HCT116 (cell line): ENCODE measurements at regions not wholly inside any gene's neighbourhood (a gene's known extent, or its start where the extent isn't known, plus 50 kb on each side); places are given as distances from the start of the nearest gene placed in this dataset.

ENCODE experiments used
- ATAC-seq: fragments of 200-7000 bp; cut with Tn5 transposase; 2 replicates; pipeline ENCODE4 v1.9.1; 2020; ENCODE audit warnings: mild to moderate bottlenecking, moderate library complexity
- BruUV-seq: library from RNA; stranded (reverse); fragments of 400-500 nt; replicated peaks from 2 replicates; lab custom pipeline; 2021; lab: Mats Ljungman, UMichigan
- CTCF ChIA-PET: fragments of 300-600 bp; sonication (Branson Sonifier 250); formaldehyde crosslinking; loops from one replicate; lab custom pipeline; 2021; ENCODE audit warnings: antibody characterized with exemption; lab: Charles Lee
- POLR2A ChIA-PET: fragments of 300-600, 350-600 bp; sonication (Branson Sonifier 250); formaldehyde crosslinking; loops from one replicate; lab custom pipeline; 2021; ENCODE audit warnings: antibody characterized with exemption; lab: Charles Lee
- RAD21 ChIA-PET, 2 experiments: fragments of 300-600 bp; sonication (Branson Sonifier 250); formaldehyde crosslinking; loops; one replicate each; lab custom pipeline; 2023; ENCODE audit warnings: low total read pairs in 2 of 2; ENCODE audit not compliant: uncharacterized antibody in 2 of 2, unreplicated experiment in 2 of 2, low non-redundant PET in 1 of 2; lab: Charles Lee
- DNase-seq: peaks from one replicate; pipeline ENCODE4 v3.0.0-alpha.2; 2010; ENCODE audit warnings: low read depth, low spot score
- H2AFZ ChIP-seq: fragments of 200-600 bp; shearing (Covaris generic), sonication (generic); 2 replicates; pipeline ENCODE4 v1.6.1; 2017; ENCODE audit warnings: low read depth, mixed run types, mixed read lengths, antibody characterized with exemption, low read length; ENCODE audit not compliant: poor library complexity, severe bottlenecking
- H3K27ac ChIP-seq: 2 replicates; pipeline ENCODE4 v1.5.1; 2012; ENCODE audit warnings: low read depth, low read length
- H3K27me3 ChIP-seq: fragments of 200-600 bp; sonication (generic); 2 replicates; pipeline ENCODE4 v1.6.1; 2016; ENCODE audit warnings: mixed run types, low read length, mixed read lengths; ENCODE audit not compliant: insufficient read depth
- H3K36me3 ChIP-seq, 2 experiments: fragments of 200-500 bp in 1 of 2; fragments of 200-600 bp in 1 of 2; sonication (Bioruptor generic) in 1 of 2; sonication (generic) in 1 of 2; 2 replicates each; pipeline versions ENCODE4 v1.5.1 to v1.6.1; 2014 to 2016; ENCODE audit warnings: low read length in 2 of 2, inconsistent platforms in 1 of 2, mixed read lengths in 1 of 2, mixed run types in 1 of 2; ENCODE audit not compliant: insufficient read depth in 2 of 2, control insufficient read depth in 1 of 2
- H3K4me1 ChIP-seq, 2 experiments: fragments of 200-600 bp in 1 of 2; sonication (generic) in 1 of 2; 2 replicates each; pipeline versions ENCODE4 v1.5.1 to v1.6.1; 2012 to 2017; ENCODE audit warnings: low read length in 2 of 2, inconsistent platforms in 1 of 2, mild to moderate bottlenecking in 1 of 2, mixed read lengths in 1 of 2, mixed run types in 1 of 2, moderate library complexity in 1 of 2; ENCODE audit not compliant: insufficient read depth in 2 of 2, control insufficient read depth in 1 of 2
- H3K4me2 ChIP-seq: fragments of 200-600 bp; sonication (generic); 2 replicates; pipeline ENCODE4 v1.6.1; 2017; ENCODE audit warnings: mixed run types, low read length, mixed read lengths
- H3K4me3 ChIP-seq, 2 experiments: fragments of 200-600 bp in 1 of 2; sonication (generic) in 1 of 2; replicated peaks in 1 of 2; 2 replicates each; pipeline ENCODE4 v1.5.1; 2011 to 2016; ENCODE audit warnings: low read length in 2 of 2, control low read depth in 1 of 2, low read depth in 1 of 2, mild to moderate bottlenecking in 1 of 2, mixed read lengths in 1 of 2, mixed run types in 1 of 2
- H3K79me2 ChIP-seq: fragments of 200-600 bp; sonication (generic); 2 replicates; pipeline ENCODE4 v1.6.1; 2017; ENCODE audit warnings: mild to moderate bottlenecking, mixed run types, low read length, moderate library complexity, mixed read lengths; ENCODE audit not compliant: insufficient read depth
- H3K9ac ChIP-seq: fragments of 200-600 bp; sonication (generic); 2 replicates; pipeline ENCODE4 v1.6.1; 2016; ENCODE audit warnings: low read length, mixed read lengths
- H3K9me2 ChIP-seq: fragments of 200-600 bp; sonication (generic), shearing (Covaris generic); 2 replicates; pipeline ENCODE4 v1.6.1; 2017; ENCODE audit warnings: mixed run types, mild to moderate bottlenecking, moderate library complexity; ENCODE audit not compliant: insufficient read depth
- H3K9me3 ChIP-seq, 2 experiments: fragments of 200-500 bp in 1 of 2; fragments of 200-600 bp in 1 of 2; sonication (Bioruptor generic) in 1 of 2; sonication (generic) in 1 of 2; 2 replicates each; pipeline ENCODE4 v1.6.1; 2014 to 2017; ENCODE audit warnings: low read length in 2 of 2, mixed read lengths in 2 of 2, inconsistent platforms in 1 of 2, low read depth in 1 of 2, mild to moderate bottlenecking in 1 of 2, mixed run types in 1 of 2, moderate library complexity in 1 of 2; ENCODE audit not compliant: control insufficient read depth in 1 of 2, insufficient read depth in 1 of 2
- H4K20me1 ChIP-seq: fragments of 200-600 bp; sonication (generic), shearing (Covaris generic); 2 replicates; pipeline ENCODE4 v1.6.1; 2017; ENCODE audit warnings: mixed run types, mild to moderate bottlenecking, moderate library complexity; ENCODE audit not compliant: insufficient read depth
- CBX3 ChIP-seq: IDR thresholded peaks from 2 replicates; pipeline ENCODE4 v1.6.1; 2012; ENCODE audit warnings: low read depth
- CTCF ChIP-seq, 3 experiments: fragments of 200-600 bp in 1 of 3; sonication (generic) in 1 of 3; IDR thresholded peaks in 2 of 3; conservative IDR thresholded peaks in 1 of 3; 2 replicates each; pipeline ENCODE4 v1.5.1; 2012 to 2017; ENCODE audit warnings: low read depth in 2 of 3, low read length in 2 of 3, antibody characterized with exemption in 1 of 3, borderline replicate concordance in 1 of 3, control low read depth in 1 of 3, mild to moderate bottlenecking in 1 of 3, mixed read lengths in 1 of 3, mixed run types in 1 of 3, moderate library complexity in 1 of 3; ENCODE audit not compliant: insufficient read depth in 1 of 3
- EZH2 ChIP-seq: fragments of 200-600 bp; sonication (generic); IDR thresholded peaks from 2 replicates; pipeline ENCODE4 v1.6.1; 2017; ENCODE audit warnings: antibody characterized with exemption, mixed run types
- EZH2phosphoT487 ChIP-seq: fragments of 200-600 bp; IDR thresholded peaks from 2 replicates; pipeline ENCODE4 v1.6.1; 2018; ENCODE audit warnings: antibody characterized with exemption, borderline replicate concordance
- JUND ChIP-seq: IDR thresholded peaks from 2 replicates; pipeline ENCODE4 v1.6.1; 2012
- RAD21 ChIP-seq: IDR thresholded peaks from 2 replicates; pipeline ENCODE4 v1.6.1; 2012; ENCODE audit warnings: low read depth, mild to moderate bottlenecking
- TCF7L2 ChIP-seq: IDR thresholded peaks from 2 replicates; pipeline ENCODE4 v1.7.0; 2011; ENCODE audit warnings: borderline replicate concordance, inconsistent platforms; ENCODE audit not compliant: insufficient read depth, insufficient read length; ENCODE audit errors: extremely low read depth
- ZFX ChIP-seq: fragments of 450-650 bp; IDR thresholded peaks from 2 replicates; pipeline ENCODE4 v1.6.1; 2017
- ZNF274 ChIP-seq: fragments of 200-500 bp; sonication (Bioruptor generic); IDR thresholded peaks from 2 replicates; pipeline ENCODE4 v1.6.1; 2014; ENCODE audit warnings: mild to moderate bottlenecking, low read depth, low read length, inconsistent platforms
- intact Hi-C: fragments of 100-400 bp; cut with micrococcal nuclease; formaldehyde crosslinking; loops from 2 replicates; pipeline ENCODE4 v1.10.0; 2022

DNA sequence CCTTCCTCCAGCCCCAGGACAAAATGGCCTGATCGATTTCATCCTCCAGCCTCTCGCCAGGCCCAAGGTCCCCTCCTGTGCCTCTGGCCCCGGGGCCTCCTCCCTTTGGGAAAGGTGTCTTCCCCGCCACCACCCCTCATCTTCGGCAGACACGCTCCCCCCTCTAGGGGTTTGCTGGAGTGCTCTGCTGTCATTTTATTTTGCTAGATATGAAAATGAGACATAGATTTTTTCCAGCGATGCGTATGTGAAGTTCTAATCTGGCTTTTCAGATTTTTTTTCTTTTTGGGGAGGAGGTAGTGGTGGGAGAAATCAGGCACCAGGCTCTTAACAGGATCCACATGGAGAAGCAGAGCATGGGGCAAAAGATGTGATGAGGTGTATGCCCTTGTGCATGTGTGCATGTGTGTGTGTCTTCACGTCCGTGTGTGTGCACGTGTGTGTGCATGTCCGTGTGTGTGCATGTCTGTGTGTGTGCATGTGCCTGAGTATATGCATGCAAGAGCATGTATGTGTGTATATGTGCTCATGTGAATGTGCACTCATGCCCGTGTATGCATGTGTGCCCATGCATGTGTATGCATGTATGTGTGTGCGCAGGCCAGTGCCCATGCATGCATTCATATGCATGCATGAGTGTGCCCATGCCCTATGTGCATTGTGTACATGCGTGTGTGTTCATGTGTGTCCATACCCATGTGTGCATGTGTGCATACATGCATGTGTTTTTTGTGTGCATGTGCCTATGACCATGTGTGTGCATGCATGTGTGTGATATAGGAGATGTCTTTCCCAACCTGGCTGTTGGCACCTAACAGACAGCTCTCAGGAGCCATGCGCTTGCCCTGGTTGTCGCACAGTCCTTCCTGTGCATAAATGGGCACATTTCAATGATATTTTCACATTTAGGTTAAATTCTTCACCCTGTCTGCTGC, 203.0 kb downstream of the RBM19 start (continued):
- no peak for TF ChIP-seq CTCF (IDR thresholded peaks at IDR 0.05 in 2 of 3, conservative IDR thresholded peaks at IDR 0.05 in 1 of 3; ENCODE audit: borderline replicate concordance in 1 of 3, insufficient read depth in 1 of 3, low read depth in 2 of 3, low read length in 2 of 3)
- TF ChIP-seq EZH2: no peak
- no peak for TF ChIP-seq ZFX
- TF ChIP-seq CBX3: no peak

DNA sequence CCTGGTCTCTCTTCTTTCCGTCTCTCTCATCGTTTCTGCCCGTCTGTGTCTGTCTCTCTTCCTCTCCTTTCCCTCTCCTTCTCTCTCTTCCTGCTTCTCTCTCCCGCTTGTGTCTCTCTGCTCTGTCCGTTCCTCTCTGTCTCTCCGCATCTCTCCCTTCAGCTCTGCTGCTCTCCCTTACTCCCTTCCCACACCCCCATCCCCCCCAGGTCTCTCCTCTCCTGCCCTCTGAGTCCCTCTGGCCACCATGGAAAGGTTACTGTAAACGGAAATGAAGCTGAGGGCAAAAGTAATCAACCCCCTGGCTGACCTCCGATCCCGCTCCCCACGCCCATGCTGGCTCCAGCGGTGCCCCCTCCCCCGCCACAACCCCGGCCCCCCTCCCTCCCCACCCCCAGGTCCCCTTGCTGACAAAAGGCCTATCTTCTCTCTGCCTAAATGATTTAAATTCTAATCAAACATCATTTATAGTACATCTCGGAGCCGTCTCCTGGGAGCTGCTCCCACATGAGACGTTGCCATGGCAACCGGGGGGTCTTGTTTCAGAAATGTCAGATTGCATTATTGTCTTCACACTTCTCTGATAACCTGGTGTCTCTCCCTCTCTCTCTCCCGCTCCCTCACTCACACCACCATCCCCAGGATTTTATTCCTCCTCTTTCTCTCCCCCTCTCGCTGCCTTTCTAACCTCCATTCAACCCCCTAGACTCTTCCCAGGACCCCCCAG, 203.8 kb downstream of the RBM19 start:
- Histone ChIP-seq H3K9ac (no peak overlapping the region), H3K4me3 (no peak overlapping the region), H4K20me1 (no peaks in the 10 kb centered on the region), H3K9me3 (no peaks in the 10 kb centered on the region), H3K27me3 (no peaks in the 10 kb centered on the region), H3K4me1 (peaks cover 0 to 11% of the 10 kb centered on the region in 2 experiments; a peak in 2 of 4 replicates), H3K79me2 (no peaks in the 10 kb centered on the region), H3K27ac (no peak overlapping the region), H3K36me3 (peaks cover 20 to 22% of the 10 kb centered on the region in 2 experiments; a peak in 2 of 4 replicates), H3K4me2 (no peak overlapping the region), H2AFZ (no peak overlapping the region), H3K9me2 (no peaks in the 10 kb centered on the region)
- BruUV-seq: no TSS peak
- no peak for TF ChIP-seq ZFX
- no peak for TF ChIP-seq RAD21
- no peak for TF ChIP-seq TCF7L2
- no peak for TF ChIP-seq JUND
- no peak for TF ChIP-seq EZH2phosphoT487
- no peak for TF ChIP-seq ZNF274
- ChIA-PET POLR2A (interaction anchor here (0.6 kb wide), 1 partner anchor 71 kb away, joined by 4 read pairs; no protein-coding TSS in a partner anchor), RAD21 (no interaction called here), CTCF (no interaction called here)
- no peak for DNase-seq
- ATAC-seq: no peak
- intact Hi-C loops: no loop called here
